ENCODE measurements at regions not wholly inside any gene's neighbourhood (a gene's known extent, or its start where the extent isn't known, plus 50 kb on each side); places are given as distances from the start of the nearest gene placed in this dataset.
"Not testable (repeated sequence)": the region's sequence is repeated elsewhere in the genome, so short reads cannot be mapped to it uniquely, and the experiment has no call there.

- no peak for DNase-seq (ENCODE audit: low read depth, low spot score)
Measured at GRCh38 chr10:33963729-33964128, 629.3 kb upstream of the NRP1 start.

- not testable (repeated sequence) for DNase-seq (ENCODE audit: low read depth, low spot score)
Measured at GRCh38 chr10:33956322-33956721, 621.9 kb upstream of the NRP1 start.

- no peak for DNase-seq (ENCODE audit: low read depth, low spot score)
Measured at GRCh38 chr10:33955676-33956075, 621.2 kb upstream of the NRP1 start.

- no peak for DNase-seq (ENCODE audit: low read depth, low spot score)
Measured at GRCh38 chr10:33952692-33953360, 618.4 kb upstream of the NRP1 start.

- no peak for DNase-seq (ENCODE audit: low read depth, low spot score)
Measured at GRCh38 chr10:33950206-33950605, 615.7 kb upstream of the NRP1 start.

GRCh38 chr10:33947544-33947943, 613.1 kb upstream of the NRP1 start:
- DNase-seq (ENCODE audit: low read depth, low spot score): no peak

GRCh38 chr10:33945051-33945450, 610.6 kb upstream of the NRP1 start:
- no peak for DNase-seq (ENCODE audit: low read depth, low spot score)

GRCh38 chr10:33942508-33942907, 608.0 kb upstream of the NRP1 start:
- no peak for DNase-seq (ENCODE audit: low read depth, low spot score)

GRCh38 chr10:33939892-33940291, 605.4 kb upstream of the NRP1 start:
- no peak for DNase-seq (ENCODE audit: low read depth, low spot score)

- DNase-seq (ENCODE audit: low read depth, low spot score): no peak
Measured at GRCh38 chr10:33939410-33939809, 604.9 kb upstream of the NRP1 start.

GRCh38 chr10:33938001-33938400, 603.5 kb upstream of the NRP1 start:
- no peak for DNase-seq (ENCODE audit: low read depth, low spot score)

GRCh38 chr10:33937036-33937730, 602.7 kb upstream of the NRP1 start:
- DNase-seq (ENCODE audit: low read depth, low spot score): no peak

- DNase-seq (ENCODE audit: low read depth, low spot score): no peak
Measured at GRCh38 chr10:33935350-33935749, 600.9 kb upstream of the NRP1 start.

- DNase-seq (ENCODE audit: low read depth, low spot score): no peak
Measured at GRCh38 chr10:33930079-33930478, 595.6 kb upstream of the NRP1 start.

- no peak for DNase-seq (ENCODE audit: low read depth, low spot score)
Measured at GRCh38 chr10:33927347-33927746, 592.9 kb upstream of the NRP1 start.

- DNase-seq (ENCODE audit: low read depth, low spot score): no peak
Measured at GRCh38 chr10:33921970-33922605, 587.6 kb upstream of the NRP1 start.

GRCh38 chr10:33920351-33920750, 585.9 kb upstream of the NRP1 start:
- no peak for DNase-seq (ENCODE audit: low read depth, low spot score)

- DNase-seq (ENCODE audit: low read depth, low spot score): no peak
Measured at GRCh38 chr10:33919244-33919643, 584.8 kb upstream of the NRP1 start.

- no peak for DNase-seq (ENCODE audit: low read depth, low spot score)
Measured at GRCh38 chr10:33917069-33917780, 582.8 kb upstream of the NRP1 start.

- DNase-seq (ENCODE audit: low read depth, low spot score): no peak
Measured at GRCh38 chr10:33914746-33915145, 580.3 kb upstream of the NRP1 start.

GRCh38 chr10:33913194-33913593, 578.7 kb upstream of the NRP1 start:
- no peak for DNase-seq (ENCODE audit: low read depth, low spot score)

GRCh38 chr10:33909476-33909875, 575.0 kb upstream of the NRP1 start:
- DNase-seq (ENCODE audit: low read depth, low spot score): not testable (repeated sequence)
